HUES64 (cell line): ENCODE measurements at regions not wholly inside any gene's neighbourhood (a gene's known extent, or its start where the extent isn't known, plus 50 kb on each side); places are given as distances from the start of the nearest gene placed in this dataset.

ENCODE experiments used
- H3K27ac ChIP-seq: 2 replicates; pipeline ENCODE4 v1.7.0; 2013; ENCODE audit warnings: low read depth, low read length, inconsistent platforms
- H3K27me3 ChIP-seq: 2 replicates; pipeline ENCODE4 v1.6.1; 2013; ENCODE audit warnings: mild to moderate bottlenecking, low read length; ENCODE audit not compliant: insufficient read depth
- H3K36me3 ChIP-seq: 2 replicates; pipeline ENCODE4 v1.6.1; 2013; ENCODE audit warnings: mild to moderate bottlenecking, low read length; ENCODE audit not compliant: insufficient read depth
- H3K4me1 ChIP-seq: 2 replicates; pipeline ENCODE4 v1.6.1; 2013; ENCODE audit warnings: mild to moderate bottlenecking, low read length, moderate library complexity; ENCODE audit not compliant: insufficient read depth
- H3K4me3 ChIP-seq: 2 replicates; pipeline ENCODE4 v1.5.1; 2013; ENCODE audit warnings: mild to moderate bottlenecking, low read length, moderate library complexity
- H3K9ac ChIP-seq: 2 replicates; pipeline ENCODE4 v1.6.1; 2013; ENCODE audit warnings: mild to moderate bottlenecking, low read depth, low read length
- H3K9me3 ChIP-seq: 2 replicates; pipeline ENCODE4 v1.6.1; 2013; ENCODE audit warnings: low read depth, low read length; ENCODE audit not compliant: insufficient read depth
- WGBS: fragments of 150-250, 120-280 bp; methylation state at CpG from one replicate; pipeline ENCODE4 v1.1.7; 2013; ENCODE audit warnings: missing lambda C conversion rate; 5-methylcytosine and 5-hydroxymethylcytosine counted together

DNA sequence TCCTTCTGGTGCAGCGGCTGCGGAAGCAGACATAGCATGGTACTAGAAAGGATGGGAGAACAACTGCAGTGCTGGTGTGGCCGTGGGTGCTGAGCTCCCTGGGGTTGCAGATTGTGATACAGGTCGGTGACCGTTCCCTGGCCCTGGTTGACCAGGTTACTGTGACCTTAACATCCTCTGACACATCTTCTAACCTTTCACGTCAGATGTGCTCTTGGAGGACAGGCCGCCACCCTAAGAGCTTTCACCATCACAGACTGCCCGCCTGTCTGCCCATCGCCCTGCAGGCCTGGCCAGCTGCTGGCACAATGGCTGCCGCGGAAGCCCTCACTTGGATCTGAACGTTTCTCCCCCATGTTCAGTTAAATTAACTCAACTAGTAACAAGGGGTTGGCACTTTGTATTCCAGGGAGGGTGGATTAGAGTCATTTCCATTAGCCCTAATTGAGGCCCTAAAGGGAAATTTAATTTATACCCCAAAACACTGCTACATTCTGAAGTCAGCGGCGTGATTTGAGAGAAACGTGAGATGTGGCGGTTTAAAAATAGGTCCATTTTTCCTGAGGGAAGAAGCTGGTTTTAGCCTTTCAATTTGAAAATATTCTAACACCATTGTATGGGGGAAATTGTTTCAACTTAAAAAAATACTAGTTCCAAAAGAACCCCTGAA, 443.9 kb upstream of the CDH4 start:
- Histone ChIP-seq H3K36me3 (no peaks in the 10 kb centered on the region), H3K27ac (no peak overlapping the region), H3K4me3 (no peak overlapping the region), H3K4me1 (peaks cover 21% of the 10 kb centered on the region), H3K27me3 (no peaks in the 10 kb centered on the region), H3K9me3 (peaks cover 11% of the 10 kb centered on the region), H3K9ac (no peak overlapping the region)
- WGBS: 96% methylated on average over 11 of the region's 16 CpGs

DNA sequence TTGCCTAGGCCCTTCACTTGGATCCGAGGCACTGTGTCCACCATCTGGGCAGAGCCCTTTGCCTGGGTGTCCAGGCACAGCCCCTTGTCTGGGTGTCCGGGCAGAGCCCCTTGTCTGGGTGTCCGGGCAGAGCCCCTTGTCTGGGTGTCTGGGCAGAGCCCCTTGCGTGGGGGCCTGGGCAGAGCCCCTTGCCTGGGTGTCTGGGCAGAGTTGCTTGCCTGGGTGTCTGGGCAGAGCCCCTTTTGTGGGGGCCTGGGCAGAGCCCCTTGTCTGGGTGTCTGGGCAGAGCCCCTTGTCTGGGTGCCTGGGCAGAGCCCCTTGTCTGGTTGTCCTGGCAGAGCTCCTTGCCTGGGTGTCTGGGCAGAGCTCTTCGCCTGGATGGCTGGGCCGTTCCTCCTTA, 443.4 kb upstream of the CDH4 start:
- Histone ChIP-seq H3K27me3 (no peaks in the 10 kb centered on the region), H3K9ac (no peak overlapping the region)

DNA sequence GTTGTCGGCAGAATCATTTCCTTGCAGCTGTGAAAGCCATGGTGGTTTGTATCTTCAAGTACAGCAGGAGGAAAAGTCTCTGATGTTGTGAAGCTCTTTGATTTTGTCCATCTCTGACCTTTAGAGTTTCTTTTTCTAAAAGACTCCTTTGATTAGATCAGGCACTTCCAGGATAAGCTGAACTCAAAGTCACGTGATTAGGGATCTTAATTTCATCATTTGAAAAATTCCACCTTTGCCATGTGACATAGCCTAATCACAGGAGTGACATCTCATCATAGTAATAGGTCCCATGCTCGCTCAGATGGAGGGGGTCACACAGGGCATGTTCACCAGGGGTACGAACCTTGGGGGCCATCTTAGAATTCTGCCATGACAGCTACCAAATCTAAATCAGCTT, 441.5 kb upstream of the CDH4 start:
- WGBS: 97% methylated on average over 4 of the region's 4 CpGs
- no peak overlapping the region for H3K9ac ChIP-seq
- H3K9me3 ChIP-seq: peaks cover 13% of the 10 kb centered on the region
- peaks cover 1% of the 10 kb centered on the region; the same call in 1 of the 2 replicates for H3K4me1 ChIP-seq
- no peak overlapping the region for H3K27ac ChIP-seq
- no peak overlapping the region for H3K4me3 ChIP-seq
- H3K36me3 ChIP-seq: no peaks in the 10 kb centered on the region
- H3K27me3 ChIP-seq: no peaks in the 10 kb centered on the region

More for the DNA sequence above, 443.4 kb upstream of the CDH4 start:
- H3K27ac ChIP-seq: no peak overlapping the region
- H3K36me3 ChIP-seq: no peaks in the 10 kb centered on the region
- peaks cover 11% of the 10 kb centered on the region for H3K9me3 ChIP-seq
- WGBS: 83% methylated on average over 6 of the region's 6 CpGs
- H3K4me3 ChIP-seq: no peak overlapping the region
- peaks cover 20% of the 10 kb centered on the region for H3K4me1 ChIP-seq

DNA sequence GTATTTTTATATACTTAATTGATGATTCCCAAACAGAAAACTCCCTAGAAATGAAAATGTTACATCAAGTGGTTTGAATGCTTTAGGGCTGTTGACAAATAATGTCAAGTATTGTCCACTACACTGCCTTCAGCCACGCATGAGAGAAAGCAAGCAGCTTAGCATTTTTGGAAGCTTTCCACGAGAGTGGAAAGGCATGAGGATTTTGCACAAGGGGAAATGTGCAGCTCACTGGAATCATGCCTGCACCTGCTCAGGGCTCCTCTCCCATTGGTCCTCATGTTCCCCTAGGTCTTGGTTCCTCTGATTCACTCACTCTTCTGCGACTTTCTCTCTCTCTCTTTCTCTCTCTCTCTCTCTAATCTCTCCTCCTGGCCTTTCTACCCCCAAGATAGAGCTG, 439.5 kb upstream of the CDH4 start:
- Histone ChIP-seq H3K9me3 (peaks cover 14% of the 10 kb centered on the region), H3K27ac (no peak overlapping the region), H3K4me3 (no peak overlapping the region), H3K27me3 (no peaks in the 10 kb centered on the region), H3K36me3 (no peaks in the 10 kb centered on the region), H3K9ac (no peak overlapping the region), H3K4me1 (no peaks in the 10 kb centered on the region)
- WGBS: 94% methylated on average over 3 of the region's 3 CpGs

DNA sequence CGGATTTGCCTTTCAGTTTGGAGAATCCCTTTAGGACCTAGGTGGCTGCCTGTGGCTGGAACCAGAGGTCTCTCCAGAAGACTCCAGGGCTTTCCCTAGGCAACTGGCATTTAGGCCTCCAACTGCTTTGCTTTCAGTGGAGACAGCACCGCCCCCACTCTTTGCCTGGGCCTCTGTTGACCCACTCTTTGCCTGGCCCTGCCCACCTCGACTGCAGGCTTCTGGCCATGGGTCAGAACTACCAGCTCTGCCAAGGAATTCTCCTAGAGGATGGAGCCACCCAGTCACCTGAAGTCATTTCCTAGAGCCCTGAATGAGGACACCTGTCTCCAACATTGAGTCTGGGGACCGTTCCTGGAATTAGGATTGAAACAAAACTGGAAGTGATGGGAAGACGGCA, 439.0 kb upstream of the CDH4 start:
- H3K9me3 ChIP-seq: peaks cover 9% of the 10 kb centered on the region
- H3K27me3 ChIP-seq: no peaks in the 10 kb centered on the region
- no peaks in the 10 kb centered on the region for H3K36me3 ChIP-seq
- no peak overlapping the region for H3K4me3 ChIP-seq
- no peak overlapping the region for H3K9ac ChIP-seq
- no peak overlapping the region for H3K27ac ChIP-seq
- 93% methylated on average over 5 of the region's 5 CpGs for WGBS
- H3K4me1 ChIP-seq: no peaks in the 10 kb centered on the region

DNA sequence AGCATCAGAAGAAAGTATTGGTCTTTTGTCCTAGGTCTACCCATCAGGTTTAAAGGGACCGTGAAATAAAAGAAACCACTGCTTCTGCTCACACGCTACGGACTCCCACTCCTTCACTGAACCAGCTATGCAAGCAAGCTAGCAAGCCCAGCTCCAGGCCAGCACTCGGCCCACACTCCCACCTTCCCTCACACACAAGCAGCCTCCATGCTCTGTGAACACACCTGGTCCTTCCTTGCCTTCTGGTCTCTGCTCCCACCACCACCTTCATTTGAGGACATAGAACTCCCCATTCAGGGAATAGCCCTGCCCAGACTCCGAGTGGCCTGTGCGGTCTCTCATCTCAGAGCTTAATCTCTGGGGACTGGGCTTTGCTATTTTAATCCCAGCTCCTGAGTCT, 436.4 kb upstream of the CDH4 start:
- 95% methylated on average over 6 of the region's 6 CpGs for WGBS
- H3K4me3 ChIP-seq: no peak overlapping the region
- no peak overlapping the region for H3K9ac ChIP-seq
- 0 out of 2 replicates have a peak, but pooled peaks cover 5% of the 10 kb centered on the region for H3K9me3 ChIP-seq
- no peaks in the 10 kb centered on the region for H3K36me3 ChIP-seq
- H3K4me1 ChIP-seq: no peaks in the 10 kb centered on the region
- no peaks in the 10 kb centered on the region for H3K27me3 ChIP-seq
- H3K27ac ChIP-seq: no peak overlapping the region

DNA sequence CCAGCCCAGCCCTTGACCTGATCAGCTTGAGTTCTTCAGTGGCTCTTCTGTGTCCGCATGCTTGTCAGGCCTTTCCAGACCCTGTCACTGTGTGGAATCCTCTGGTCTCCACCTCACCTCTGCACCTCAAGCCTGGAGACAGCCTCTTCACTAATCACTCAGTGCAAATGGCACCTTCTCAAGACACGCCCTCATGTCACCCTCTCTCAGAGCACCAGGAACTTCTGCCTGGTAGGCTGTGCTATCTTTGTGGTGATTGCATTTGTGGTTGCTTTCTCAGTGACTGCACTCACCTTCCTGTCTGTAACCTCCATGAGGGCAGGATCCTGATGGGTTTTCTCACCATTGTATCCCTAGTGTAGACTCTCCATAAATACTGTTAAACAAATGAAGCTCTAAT, 435.2 kb upstream of the CDH4 start:
- WGBS: 100% methylated on average over 2 of the region's 2 CpGs
- Histone ChIP-seq H3K9me3 (0 out of 2 replicates have a peak, but pooled peaks cover 5% of the 10 kb centered on the region), H3K36me3 (no peaks in the 10 kb centered on the region), H3K9ac (no peak overlapping the region), H3K27me3 (no peaks in the 10 kb centered on the region), H3K4me3 (no peak overlapping the region), H3K4me1 (no peaks in the 10 kb centered on the region), H3K27ac (no peak overlapping the region)

DNA sequence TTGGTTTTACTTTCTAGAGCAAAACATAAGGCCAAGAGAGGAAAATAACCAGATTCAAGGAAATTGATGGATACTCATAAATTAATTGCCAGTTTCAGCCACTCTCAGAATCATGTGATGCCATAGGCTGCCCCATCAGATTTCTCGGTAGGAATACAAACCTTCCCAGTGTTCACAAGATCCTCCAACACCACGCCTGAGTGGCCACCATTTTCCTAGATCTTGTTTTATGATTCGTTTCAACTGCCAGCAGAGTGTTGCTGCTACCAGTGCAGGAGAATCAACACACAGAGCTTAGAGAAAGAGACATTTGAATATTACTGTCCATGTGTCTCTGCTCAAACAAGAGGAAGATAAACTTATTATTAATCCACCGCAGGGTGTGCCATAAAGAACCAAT, 434.2 kb upstream of the CDH4 start:
- Histone ChIP-seq H3K27ac (no peak overlapping the region), H3K4me3 (no peak overlapping the region), H3K36me3 (no peaks in the 10 kb centered on the region), H3K27me3 (no peaks in the 10 kb centered on the region), H3K9ac (no peak overlapping the region), H3K9me3 (0 out of 2 replicates have a peak, but pooled peaks cover 5% of the 10 kb centered on the region), H3K4me1 (no peaks in the 10 kb centered on the region)
- WGBS: 97% methylated on average over 4 of the region's 4 CpGs

DNA sequence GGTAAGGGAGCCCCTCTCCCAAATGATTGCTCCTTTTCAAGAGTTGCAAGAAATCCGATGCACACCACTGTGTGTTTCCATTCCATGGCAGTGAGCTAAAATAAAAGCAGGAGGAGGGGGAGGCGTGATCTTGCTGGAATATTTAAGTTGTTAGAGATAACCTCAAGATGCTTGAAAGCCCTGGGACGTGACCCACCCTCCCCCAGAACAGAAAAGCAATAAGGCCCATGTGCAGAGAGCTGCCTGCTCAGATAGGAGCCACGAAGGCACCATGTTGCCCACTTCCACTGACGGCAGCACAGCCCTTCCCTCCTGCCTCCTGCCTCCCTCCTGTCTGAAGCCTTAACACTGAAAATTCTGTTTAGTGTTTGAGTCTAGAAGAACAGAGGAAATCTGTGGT, 432.6 kb upstream of the CDH4 start:
- no peak overlapping the region for H3K4me3 ChIP-seq
- 0 out of 2 replicates have a peak, but pooled peaks cover 5% of the 10 kb centered on the region for H3K9me3 ChIP-seq
- no peaks in the 10 kb centered on the region for H3K27me3 ChIP-seq
- H3K4me1 ChIP-seq: no peaks in the 10 kb centered on the region
- WGBS: 88% methylated on average over 5 of the region's 5 CpGs
- H3K9ac ChIP-seq: no peak overlapping the region
- H3K27ac ChIP-seq: no peak overlapping the region
- no peaks in the 10 kb centered on the region for H3K36me3 ChIP-seq

DNA sequence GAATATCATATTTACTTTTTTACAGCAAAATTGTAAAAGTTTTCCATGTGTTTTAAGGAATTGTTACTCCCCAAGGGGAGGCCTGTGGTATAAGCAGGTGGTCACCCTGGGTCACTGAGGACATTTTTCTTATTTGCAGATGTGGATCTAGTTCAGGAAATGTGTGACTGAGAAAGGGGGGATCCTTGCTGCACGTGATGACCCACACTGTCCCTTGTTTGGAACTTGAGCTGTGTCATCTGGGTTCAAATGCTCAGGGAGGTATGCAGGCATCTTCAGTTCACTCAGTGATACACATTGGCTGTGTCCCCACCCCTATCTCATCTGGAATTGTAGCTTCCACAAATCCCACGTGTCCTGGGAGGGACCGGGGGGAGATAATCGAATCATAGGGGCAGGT, 431.9 kb upstream of the CDH4 start:
- Histone ChIP-seq H3K9ac (no peak overlapping the region), H3K27me3 (no peaks in the 10 kb centered on the region), H3K4me1 (no peaks in the 10 kb centered on the region), H3K36me3 (no peaks in the 10 kb centered on the region), H3K4me3 (no peak overlapping the region), H3K9me3 (0 out of 2 replicates have a peak, but pooled peaks cover 3% of the 10 kb centered on the region), H3K27ac (no peak overlapping the region)
- WGBS: 92% methylated on average over 4 of the region's 4 CpGs

DNA sequence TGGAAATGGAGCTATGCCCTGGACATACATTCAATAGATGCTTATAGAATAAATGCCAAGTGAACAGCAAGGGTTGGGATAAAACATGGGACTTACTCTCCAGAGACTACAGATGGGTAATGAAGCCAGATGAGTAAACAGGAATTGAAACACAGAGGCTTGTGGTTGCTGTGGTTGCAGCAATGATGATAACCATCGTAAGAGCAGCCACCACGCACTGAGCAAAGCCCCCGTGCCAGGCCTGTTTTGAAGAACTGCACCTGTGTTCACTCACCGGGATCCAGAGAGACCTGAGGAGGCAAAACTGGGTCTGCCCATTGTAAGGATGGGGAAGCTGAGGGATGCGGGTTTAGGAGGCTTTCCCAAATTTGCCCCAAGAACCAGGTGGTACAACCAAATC, 431.1 kb upstream of the CDH4 start:
- 95% methylated on average over 5 of the region's 5 CpGs for WGBS
- no peaks in the 10 kb centered on the region for H3K36me3 ChIP-seq
- H3K9me3 ChIP-seq: 0 out of 2 replicates have a peak, but pooled peaks cover 3% of the 10 kb centered on the region
- H3K27ac ChIP-seq: no peak overlapping the region
- H3K27me3 ChIP-seq: no peaks in the 10 kb centered on the region
- no peak overlapping the region for H3K9ac ChIP-seq
- no peaks in the 10 kb centered on the region for H3K4me1 ChIP-seq
- H3K4me3 ChIP-seq: no peak overlapping the region
